ENCODE measurements at regions not wholly inside any gene's neighbourhood (a gene's known extent, or its start where the extent isn't known, plus 50 kb on each side); places are given as distances from the start of the nearest gene placed in this dataset.

GRCh38 chr4:11585506-11585905 lies 156.8 kb upstream of the HS3ST1 start:
- no peaks in the 10 kb centered on the region for H3K4me1 ChIP-seq (replicated peaks)
- H3K4me3 ChIP-seq, result no peak overlapping the region
- no peak for TF ChIP-seq CTCF (IDR thresholded peaks at IDR 0.05)
- TF ChIP-seq POLR2AphosphoS5 (IDR thresholded peaks at IDR 0.05), result no peak
- no peak for TF ChIP-seq POLR2A (IDR thresholded peaks at IDR 0.05)
- WGBS, result 0% methylated on average over 1 of the region's 1 CpG
- H3K27ac ChIP-seq, result no peak overlapping the region
- intact Hi-C loops (cut with DNase I), result no loop called here
- H3K9me3 ChIP-seq, result no peaks in the 10 kb centered on the region
- no peaks in the 10 kb centered on the region for H3K27me3 ChIP-seq (replicated peaks; ENCODE audit: insufficient read depth)
- H3K36me3 ChIP-seq, result no peaks in the 10 kb centered on the region
- DNase-seq (ENCODE audit: low spot score), result no peak

GRCh38 chr4:11568511-11568910 lies 139.8 kb upstream of the HS3ST1 start:
- DNase-seq (ENCODE audit: low spot score), result no peak
- Histone ChIP-seq H3K9me3 (no peaks in the 10 kb centered on the region), H3K4me1 (replicated peaks) (no peaks in the 10 kb centered on the region), H3K4me3 (no peak overlapping the region), H3K27ac (no peak overlapping the region), H3K36me3 (no peaks in the 10 kb centered on the region), H3K27me3 (replicated peaks; ENCODE audit: insufficient read depth) (no peaks in the 10 kb centered on the region)
- intact Hi-C loops (cut with DNase I), result no loop called here
- no peak for TF ChIP-seq POLR2AphosphoS5 (IDR thresholded peaks at IDR 0.05)
- TF ChIP-seq POLR2A (IDR thresholded peaks at IDR 0.05), result no peak
- no peak for TF ChIP-seq CTCF (IDR thresholded peaks at IDR 0.05)

GRCh38 chr4:11566444-11567022 lies 137.8 kb upstream of the HS3ST1 start:
- Histone ChIP-seq H3K9me3 (no peaks in the 10 kb centered on the region), H3K4me3 (no peak overlapping the region), H3K27me3 (replicated peaks; ENCODE audit: insufficient read depth) (no peaks in the 10 kb centered on the region), H3K4me1 (replicated peaks) (no peaks in the 10 kb centered on the region), H3K36me3 (no peaks in the 10 kb centered on the region), H3K27ac (no peak overlapping the region)
- 37% methylated on average over 2 of the region's 2 CpGs for WGBS
- TF ChIP-seq POLR2A (IDR thresholded peaks at IDR 0.05) (no peak), POLR2AphosphoS5 (IDR thresholded peaks at IDR 0.05) (no peak), CTCF (IDR thresholded peaks at IDR 0.05) (no peak)
- no peak for DNase-seq (ENCODE audit: low spot score)
- intact Hi-C loops (cut with DNase I), result no loop called here

GRCh38 chr4:11565899-11566298 lies 137.2 kb upstream of the HS3ST1 start:
- intact Hi-C loops (cut with DNase I), result no loop called here
- H3K27ac ChIP-seq, result no peak overlapping the region
- H3K4me1 ChIP-seq (replicated peaks), result no peaks in the 10 kb centered on the region
- no peak for DNase-seq (ENCODE audit: low spot score)
- TF ChIP-seq CTCF (IDR thresholded peaks at IDR 0.05) (no peak), POLR2AphosphoS5 (IDR thresholded peaks at IDR 0.05) (no peak), POLR2A (IDR thresholded peaks at IDR 0.05) (no peak)
- H3K36me3 ChIP-seq, result no peaks in the 10 kb centered on the region
- no peak overlapping the region for H3K4me3 ChIP-seq
- no peaks in the 10 kb centered on the region for H3K27me3 ChIP-seq (replicated peaks; ENCODE audit: insufficient read depth)
- H3K9me3 ChIP-seq, result no peaks in the 10 kb centered on the region
- 89% methylated on average over 2 of the region's 2 CpGs for WGBS

GRCh38 chr4:11565213-11565612 lies 136.5 kb upstream of the HS3ST1 start:
- TF ChIP-seq CTCF (IDR thresholded peaks at IDR 0.05) (no peak), POLR2A (IDR thresholded peaks at IDR 0.05) (no peak), POLR2AphosphoS5 (IDR thresholded peaks at IDR 0.05) (no peak)
- WGBS, result 71% methylated on average over 1 of the region's 1 CpG
- intact Hi-C loops (cut with DNase I), result no loop called here

More at GRCh38 chr4:11565213-11565612, 136.5 kb upstream of the HS3ST1 start:
- Histone ChIP-seq H3K4me3 (no peak overlapping the region), H3K27ac (no peak overlapping the region), H3K4me1 (replicated peaks) (no peaks in the 10 kb centered on the region), H3K27me3 (replicated peaks; ENCODE audit: insufficient read depth) (no peaks in the 10 kb centered on the region), H3K36me3 (no peaks in the 10 kb centered on the region), H3K9me3 (no peaks in the 10 kb centered on the region)
- DNase-seq (ENCODE audit: low spot score), result no peak
